Tibial nerve (tissue), 4 donors: ENCODE measurements at regions not wholly inside any gene's neighbourhood (a gene's known extent, or its start where the extent isn't known, plus 50 kb on each side); places are given as distances from the start of the nearest gene placed in this dataset.

Experiments
- DNase-seq, 2 donors: peaks; one replicate each; pipeline ENCODE4 v3.0.0-alpha.2; 2019; ENCODE audit warnings: low spot score in 2 of 2
- H3K27ac ChIP-seq, 4 donors: fragments of 200-600 bp; sonication (generic) in 3 of 4; one replicate each; pipeline ENCODE4 v1.5.1; 2017 to 2019; ENCODE audit warnings: mild to moderate bottlenecking in 1 of 4
- H3K27me3 ChIP-seq, 2 donors: fragments of 200-600 bp; sonication (generic) in 1 of 2; one replicate each; pipeline versions ENCODE4 v1.5.1 to v1.6.0; 2017 to 2019
- H3K36me3 ChIP-seq, 3 donors: fragments of 200-600 bp; sonication (generic); one replicate each; pipeline ENCODE4 v1.5.1; 2018 to 2019
- H3K4me1 ChIP-seq, 4 donors: fragments of 200-600 bp; sonication (generic) in 3 of 4; one replicate each; pipeline ENCODE4 v1.5.1; 2017 to 2019
- H3K4me3 ChIP-seq, 4 donors: fragments of 200-600 bp; sonication (generic) in 3 of 4; one replicate each; pipeline ENCODE4 v1.5.1; 2017 to 2019; ENCODE audit warnings: mild to moderate bottlenecking in 1 of 4, moderate library complexity in 1 of 4
- H3K9me3 ChIP-seq, 4 donors: fragments of 200-600 bp; sonication (generic) in 3 of 4; one replicate each; pipeline ENCODE4 v1.5.1; 2017 to 2019
- CTCF ChIP-seq, 5 experiments: fragments of 200-600 bp in 3 of 5; fragments of 450-650 bp in 2 of 5; sonication (generic) in 3 of 5; IDR thresholded peaks; one replicate each; pipeline ENCODE4 v1.5.1; 2016 to 2019; ENCODE audit warnings: antibody characterized with exemption in 5 of 5, mild to moderate bottlenecking in 3 of 5, moderate library complexity in 2 of 5
- EP300 ChIP-seq, 2 donors: sonication (generic); formaldehyde crosslinking; IDR thresholded peaks; one replicate each; pipeline ENCODE4 v1.6.1; 2017; ENCODE audit warnings: antibody characterized with exemption in 2 of 2, mild to moderate bottlenecking in 1 of 2
- POLR2A ChIP-seq, 2 donors: fragments of 450-650 bp; IDR thresholded peaks; one replicate each; pipeline ENCODE4 v1.6.1; 2017; ENCODE audit warnings: antibody characterized with exemption in 2 of 2, mild to moderate bottlenecking in 2 of 2, moderate library complexity in 2 of 2
- WGBS, 2 donors: methylation state at CpG; one replicate each; pipeline ENCODE4 v1.1.5; 2018; 5-methylcytosine and 5-hydroxymethylcytosine counted together

- Histone ChIP-seq H3K9me3 (no peaks in the 10 kb centered on the region), H3K36me3 (no peaks in the 10 kb centered on the region), H3K27me3 (no peaks in the 10 kb centered on the region), H3K4me3 (no peak overlapping the region), H3K4me1 (no peaks in the 10 kb centered on the region), H3K27ac (no peak overlapping the region)
- TF ChIP-seq CTCF (IDR thresholded peaks at IDR 0.05) = no peak
- no peak for TF ChIP-seq POLR2A (IDR thresholded peaks at IDR 0.05)
- TF ChIP-seq EP300 (IDR thresholded peaks at IDR 0.05) = no peak
- WGBS, 2 donors = 67 to 68% methylated on average over 1 of the region's 1 CpG
- DNase-seq = no peak
Observed at GRCh38 chr11:90601261-90601660, 378.4 kb upstream of the CHORDC1 start.

GRCh38 chr11:90594658-90595057 lies 371.8 kb upstream of the CHORDC1 start:
- H3K36me3 ChIP-seq = no peaks in the 10 kb centered on the region
- no peak overlapping the region for H3K27ac ChIP-seq
- DNase-seq = no peak
- 27 to 32% methylated on average over 1 of the region's 1 CpG for WGBS, 2 donors
- no peaks in the 10 kb centered on the region for H3K27me3 ChIP-seq
- TF ChIP-seq CTCF (IDR thresholded peaks at IDR 0.05) (no peak), EP300 (IDR thresholded peaks at IDR 0.05) (no peak), POLR2A (IDR thresholded peaks at IDR 0.05) (no peak)
- H3K4me3 ChIP-seq = no peak overlapping the region
- no peaks in the 10 kb centered on the region for H3K4me1 ChIP-seq
- no peaks in the 10 kb centered on the region for H3K9me3 ChIP-seq

GRCh38 chr11:90593099-90593498 lies 370.2 kb upstream of the CHORDC1 start:
- WGBS, 2 donors = 71 to 73% methylated on average over 1 of the region's 1 CpG
- H3K27ac ChIP-seq = no peak overlapping the region
- no peaks in the 10 kb centered on the region for H3K4me1 ChIP-seq
- DNase-seq = no peak
- no peaks in the 10 kb centered on the region for H3K36me3 ChIP-seq
- TF ChIP-seq CTCF (IDR thresholded peaks at IDR 0.05) (no peak), POLR2A (IDR thresholded peaks at IDR 0.05) (no peak), EP300 (IDR thresholded peaks at IDR 0.05) (no peak)
- no peaks in the 10 kb centered on the region for H3K9me3 ChIP-seq
- H3K27me3 ChIP-seq = no peaks in the 10 kb centered on the region
- H3K4me3 ChIP-seq = no peak overlapping the region

GRCh38 chr11:90590286-90590685 lies 367.4 kb upstream of the CHORDC1 start:
- Histone ChIP-seq H3K27ac (no peak overlapping the region), H3K27me3 (no peaks in the 10 kb centered on the region), H3K9me3 (no peaks in the 10 kb centered on the region), H3K36me3 (no peaks in the 10 kb centered on the region), H3K4me1 (no peaks in the 10 kb centered on the region), H3K4me3 (no peak overlapping the region)
- TF ChIP-seq POLR2A (IDR thresholded peaks at IDR 0.05) (no peak), EP300 (IDR thresholded peaks at IDR 0.05) (no peak), CTCF (IDR thresholded peaks at IDR 0.05) (no peak)
- DNase-seq = no peak
- 92 to 96% methylated on average over 1 of the region's 1 CpG for WGBS, 2 donors

- Histone ChIP-seq H3K4me3 (no peak overlapping the region), H3K36me3 (no peaks in the 10 kb centered on the region), H3K27me3 (no peaks in the 10 kb centered on the region), H3K4me1 (no peaks in the 10 kb centered on the region), H3K27ac (no peak overlapping the region), H3K9me3 (no peaks in the 10 kb centered on the region)
- no peak for DNase-seq
- no peak for TF ChIP-seq POLR2A (IDR thresholded peaks at IDR 0.05)
- TF ChIP-seq CTCF (IDR thresholded peaks at IDR 0.05) = no peak
- no peak for TF ChIP-seq EP300 (IDR thresholded peaks at IDR 0.05)
- WGBS, 2 donors = 69 to 74% methylated on average over 2 of the region's 2 CpGs
Observed at GRCh38 chr11:90589735-90590134, 366.9 kb upstream of the CHORDC1 start.
